ENCODE measurements at regions not wholly inside any gene's neighbourhood (a gene's known extent, or its start where the extent isn't known, plus 50 kb on each side); places are given as distances from the start of the nearest gene placed in this dataset.

GRCh38 chr2:42931818-42932195 lies 139.4 kb upstream of the HAAO start:
- no peak overlapping the region for H3K4me3 ChIP-seq (ENCODE audit: low read depth, low read length)
- TF ChIP-seq CTCF (IDR thresholded peaks at IDR 0.05; ENCODE audit: low read depth, low read length) (no peak), MYC (IDR thresholded peaks at IDR 0.05; ENCODE audit: low read depth, low read length) (no peak), MAX (IDR thresholded peaks at IDR 0.05; ENCODE audit: low read depth, low read length) (no peak), POLR2A (IDR thresholded peaks at IDR 0.05; ENCODE audit: extremely low read depth, insufficient read length) (no peak)
- no peak for DNase-seq (ENCODE audit: low read depth)

- peak; percentile 54 for DNase-seq (ENCODE audit: low read depth)
- H3K4me3 ChIP-seq (ENCODE audit: low read depth, low read length): no peak overlapping the region
- TF ChIP-seq MAX (IDR thresholded peaks at IDR 0.05; ENCODE audit: low read depth, low read length) (no peak), CTCF (IDR thresholded peaks at IDR 0.05; ENCODE audit: low read depth, low read length) (peak; percentile 57)
Observed at GRCh38 chr2:42931146-42931817, 138.9 kb upstream of the HAAO start.

GRCh38 chr2:42930025-42930581 lies 137.7 kb upstream of the HAAO start:
- H3K4me3 ChIP-seq (ENCODE audit: low read depth, low read length): no peak overlapping the region
- TF ChIP-seq POLR2A (IDR thresholded peaks at IDR 0.05; ENCODE audit: extremely low read depth, insufficient read length) (no peak), CTCF (IDR thresholded peaks at IDR 0.05; ENCODE audit: low read depth, low read length) (no peak), MAX (IDR thresholded peaks at IDR 0.05; ENCODE audit: low read depth, low read length) (no peak), MYC (IDR thresholded peaks at IDR 0.05; ENCODE audit: low read depth, low read length) (no peak)
- peak; percentile 87 for DNase-seq (ENCODE audit: low read depth)

- no peak overlapping the region for H3K4me3 ChIP-seq (ENCODE audit: low read depth, low read length)
- DNase-seq (ENCODE audit: low read depth): peak; percentile 50
- no peak for TF ChIP-seq MAX (IDR thresholded peaks at IDR 0.05; ENCODE audit: low read depth, low read length)
- no peak for TF ChIP-seq CTCF (IDR thresholded peaks at IDR 0.05; ENCODE audit: low read depth, low read length)
- TF ChIP-seq POLR2A (IDR thresholded peaks at IDR 0.05; ENCODE audit: extremely low read depth, insufficient read length): no peak
- TF ChIP-seq MYC (IDR thresholded peaks at IDR 0.05; ENCODE audit: low read depth, low read length): no peak
Observed at GRCh38 chr2:42929546-42930024, 137.2 kb upstream of the HAAO start.

GRCh38 chr2:42928692-42929545 lies 136.5 kb upstream of the HAAO start:
- no peak overlapping the region for H3K4me3 ChIP-seq (ENCODE audit: low read depth, low read length)
- DNase-seq (ENCODE audit: low read depth): peak; percentile 94
- TF ChIP-seq POLR2A (IDR thresholded peaks at IDR 0.05; ENCODE audit: extremely low read depth, insufficient read length) (no peak), CTCF (IDR thresholded peaks at IDR 0.05; ENCODE audit: low read depth, low read length) (peak; percentile 71)
